HG03045 (cell line): ENCODE measurements at regions not wholly inside any gene's neighbourhood (a gene's known extent, or its start where the extent isn't known, plus 50 kb on each side); places are given as distances from the start of the nearest gene placed in this dataset.
A peak's percentile ranks its signal among the peaks of the same experiment; 100 is the strongest.
"Not testable (repeated sequence)": the region's sequence is repeated elsewhere in the genome, so short reads cannot be mapped to it uniquely, and the experiment has no call there.

Source experiments
- ATAC-seq: cut with Tn5 transposase; IDR thresholded peaks from one replicate; pipeline ENCODE4 v1.9.1; 2021; ENCODE audit warnings: mild to moderate bottlenecking, moderate library complexity; ENCODE audit not compliant: unreplicated experiment

GRCh38 chr4:18698119-18698883 lies 676.7 kb upstream of the LCORL start:
- no peak for ATAC-seq

- no peak for ATAC-seq
These were observed 674.4 kb upstream of the LCORL start for GRCh38 chr4:18695733-18696527.

GRCh38 chr4:18691431-18692200 lies 670.1 kb upstream of the LCORL start:
- no peak for ATAC-seq

- no peak for ATAC-seq
These were observed 668.9 kb upstream of the LCORL start for GRCh38 chr4:18690291-18690955.

GRCh38 chr4:18689308-18690115 lies 668.0 kb upstream of the LCORL start:
- ATAC-seq = peak; percentile 74

- not testable (repeated sequence) for ATAC-seq
These were observed 666.8 kb upstream of the LCORL start for GRCh38 chr4:18688351-18688750.

- no peak for ATAC-seq
These were observed 664.9 kb upstream of the LCORL start for GRCh38 chr4:18686338-18687037.

GRCh38 chr4:18684932-18685331 lies 663.4 kb upstream of the LCORL start:
- no peak for ATAC-seq

GRCh38 chr4:18676526-18676915 lies 655.0 kb upstream of the LCORL start:
- no peak for ATAC-seq

- ATAC-seq = no peak
These were observed 654.3 kb upstream of the LCORL start for GRCh38 chr4:18675586-18676525.

- ATAC-seq = no peak
These were observed 648.5 kb upstream of the LCORL start for GRCh38 chr4:18670034-18670433.

- no peak for ATAC-seq
These were observed 647.8 kb upstream of the LCORL start for GRCh38 chr4:18669390-18669789.

- ATAC-seq = no peak
These were observed 644.8 kb upstream of the LCORL start for GRCh38 chr4:18666322-18666721.

- no peak for ATAC-seq
These were observed 642.6 kb upstream of the LCORL start for GRCh38 chr4:18664171-18664570.

GRCh38 chr4:18645351-18645750 lies 623.8 kb upstream of the LCORL start:
- no peak for ATAC-seq

- no peak for ATAC-seq
These were observed 619.8 kb upstream of the LCORL start for GRCh38 chr4:18641334-18641733.

- no peak for ATAC-seq
These were observed 616.5 kb upstream of the LCORL start for GRCh38 chr4:18638031-18638430.

- ATAC-seq = no peak
These were observed 614.5 kb upstream of the LCORL start for GRCh38 chr4:18636001-18636585.
